ENCODE measurements at regions not wholly inside any gene's neighbourhood (a gene's known extent, or its start where the extent isn't known, plus 50 kb on each side); places are given as distances from the start of the nearest gene placed in this dataset.

- Mint-ChIP-seq H3K4me3 (no peak overlapping the region), H3K4me1 (ENCODE audit: unreplicated experiment) (peaks cover 9% of the 10 kb centered on the region), H3K27me3 (no peaks in the 10 kb centered on the region), H3K36me3 (no peaks in the 10 kb centered on the region), H3K27ac (no peak overlapping the region), H3K9me3 (no peaks in the 10 kb centered on the region)
- TF ChIP-seq CTCF (conservative IDR thresholded peaks at IDR 0.05), result no peak
- DNase-seq (ENCODE audit: extremely low spot score, unreplicated experiment), result no peak
These were observed 171.4 kb downstream of the PTN start for GRCh38 chr7:137172105-137172590.

GRCh38 chr7:137169282-137169698 lies 174.2 kb downstream of the PTN start:
- Mint-ChIP-seq H3K4me1 (ENCODE audit: unreplicated experiment) (peaks cover 14% of the 10 kb centered on the region), H3K36me3 (peaks cover 5% of the 10 kb centered on the region), H3K9me3 (no peaks in the 10 kb centered on the region), H3K27me3 (no peaks in the 10 kb centered on the region), H3K4me3 (no peak overlapping the region), H3K27ac (no peak overlapping the region)
- no peak for DNase-seq (ENCODE audit: extremely low spot score, unreplicated experiment)
- TF ChIP-seq CTCF (conservative IDR thresholded peaks at IDR 0.05), result peak; percentile 88

DNA sequence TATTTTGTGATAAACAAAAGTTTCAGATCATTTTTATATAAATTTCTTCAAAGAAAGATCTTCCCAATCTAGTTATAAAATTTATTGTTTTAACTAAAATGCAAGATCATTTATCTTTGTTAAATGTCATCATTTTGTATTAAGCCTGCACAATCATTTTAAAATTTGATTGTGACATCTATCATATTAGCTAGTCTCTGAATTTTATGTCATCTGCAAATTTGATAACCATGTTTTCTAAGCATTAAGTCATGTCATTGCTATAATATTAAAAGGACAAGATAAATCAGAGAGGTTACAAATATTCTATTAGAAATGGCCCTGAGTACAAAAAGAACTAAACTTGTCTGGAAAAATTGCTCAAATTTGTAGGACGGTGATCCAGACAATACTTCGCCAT lies 175.9 kb downstream of the PTN start:
- peaks cover 5% of the 10 kb centered on the region for H3K36me3 Mint-ChIP-seq
- no peak overlapping the region for H3K4me3 Mint-ChIP-seq
- H3K9me3 Mint-ChIP-seq, result no peaks in the 10 kb centered on the region
- H3K27me3 Mint-ChIP-seq, result no peaks in the 10 kb centered on the region
- TF ChIP-seq CTCF (conservative IDR thresholded peaks at IDR 0.05), result no peak
- peaks cover 14% of the 10 kb centered on the region for H3K4me1 Mint-ChIP-seq (ENCODE audit: unreplicated experiment)
- H3K27ac Mint-ChIP-seq, result no peak overlapping the region
- DNase-seq (ENCODE audit: extremely low spot score, unreplicated experiment), result no peak

GRCh38 chr7:137166363-137166762 lies 177.2 kb downstream of the PTN start:
- Mint-ChIP-seq H3K4me3 (no peak overlapping the region), H3K36me3 (peaks cover 5% of the 10 kb centered on the region), H3K4me1 (ENCODE audit: unreplicated experiment) (peaks cover 10% of the 10 kb centered on the region), H3K9me3 (peaks cover 4% of the 10 kb centered on the region), H3K27ac (peak overlapping the region; percentile 0), H3K27me3 (no peaks in the 10 kb centered on the region)
- TF ChIP-seq CTCF (conservative IDR thresholded peaks at IDR 0.05), result no peak
- no peak for DNase-seq (ENCODE audit: extremely low spot score, unreplicated experiment)

GRCh38 chr7:137165786-137166185 lies 177.7 kb downstream of the PTN start:
- no peaks in the 10 kb centered on the region for H3K27me3 Mint-ChIP-seq
- H3K9me3 Mint-ChIP-seq, result peaks cover 9% of the 10 kb centered on the region
- H3K27ac Mint-ChIP-seq, result peak overlapping the region; percentile 0
- peaks cover 13% of the 10 kb centered on the region for H3K4me1 Mint-ChIP-seq (ENCODE audit: unreplicated experiment)
- H3K4me3 Mint-ChIP-seq, result no peak overlapping the region
- peaks cover 8% of the 10 kb centered on the region for H3K36me3 Mint-ChIP-seq
- TF ChIP-seq CTCF (conservative IDR thresholded peaks at IDR 0.05), result no peak
- no peak for DNase-seq (ENCODE audit: extremely low spot score, unreplicated experiment)

GRCh38 chr7:137165241-137165640 lies 178.3 kb downstream of the PTN start:
- no peak for TF ChIP-seq CTCF (conservative IDR thresholded peaks at IDR 0.05)
- Mint-ChIP-seq H3K9me3 (peaks cover 10% of the 10 kb centered on the region), H3K4me3 (no peak overlapping the region), H3K27ac (no peak overlapping the region), H3K27me3 (no peaks in the 10 kb centered on the region), H3K4me1 (ENCODE audit: unreplicated experiment) (peaks cover 17% of the 10 kb centered on the region), H3K36me3 (peaks cover 8% of the 10 kb centered on the region)
- DNase-seq (ENCODE audit: extremely low spot score, unreplicated experiment), result no peak

Measured in type B pancreatic cell (in vitro differentiated cells).